ENCODE measurements at regions not wholly inside any gene's neighbourhood (a gene's known extent, or its start where the extent isn't known, plus 50 kb on each side); places are given as distances from the start of the nearest gene placed in this dataset.
"Not testable (repeated sequence)": the region's sequence is repeated elsewhere in the genome, so short reads cannot be mapped to it uniquely, and the experiment has no call there.

DNA sequence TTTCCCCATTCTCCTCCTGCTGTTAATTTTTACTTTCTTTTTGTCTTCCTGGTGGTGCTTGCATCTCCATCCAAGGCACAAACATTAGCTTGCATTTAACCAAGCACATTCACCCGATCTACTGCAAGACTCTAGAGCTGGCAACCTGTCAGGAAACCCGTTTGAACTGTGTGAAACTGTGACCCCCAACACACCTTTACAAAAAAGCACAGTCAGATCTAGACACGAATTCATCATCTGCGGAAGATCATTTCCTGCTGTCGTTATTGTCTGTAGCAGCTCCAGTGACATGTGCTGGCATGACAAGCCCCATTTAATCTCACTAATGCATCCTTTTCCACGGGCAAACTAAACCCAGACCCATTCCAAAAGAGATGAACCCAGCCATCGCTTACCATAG lies 340.5 kb downstream of the VRK1 start:
- no peak for DNase-seq

- no peak for DNase-seq
These were observed 341.6 kb downstream of the VRK1 start for GRCh38 chr14:97138801-97139200.

GRCh38 chr14:97143011-97143410 lies 345.8 kb downstream of the VRK1 start:
- DNase-seq: no peak

DNA sequence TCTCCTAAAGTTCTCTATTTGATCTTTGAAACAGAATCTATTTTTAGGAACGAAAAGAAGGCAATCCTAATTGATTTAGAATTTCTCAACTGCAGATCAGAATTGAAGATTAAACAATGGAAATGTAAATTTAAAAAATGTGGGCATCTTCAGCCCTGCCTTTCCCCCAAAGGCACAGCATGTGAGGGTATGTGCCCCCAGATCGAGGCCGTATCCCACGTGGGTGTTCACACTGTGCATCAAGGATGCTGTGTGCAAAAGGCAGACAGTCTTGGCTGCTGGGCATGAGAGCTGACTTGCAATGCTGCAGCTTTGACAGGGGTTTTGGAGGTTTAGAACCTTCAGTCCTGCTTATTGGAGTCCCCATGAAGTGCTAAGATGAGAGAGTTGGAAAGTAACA lies 346.3 kb downstream of the VRK1 start:
- DNase-seq: peak in 16 of 56 donors; percentile 4 to 66 (median 28)

DNA sequence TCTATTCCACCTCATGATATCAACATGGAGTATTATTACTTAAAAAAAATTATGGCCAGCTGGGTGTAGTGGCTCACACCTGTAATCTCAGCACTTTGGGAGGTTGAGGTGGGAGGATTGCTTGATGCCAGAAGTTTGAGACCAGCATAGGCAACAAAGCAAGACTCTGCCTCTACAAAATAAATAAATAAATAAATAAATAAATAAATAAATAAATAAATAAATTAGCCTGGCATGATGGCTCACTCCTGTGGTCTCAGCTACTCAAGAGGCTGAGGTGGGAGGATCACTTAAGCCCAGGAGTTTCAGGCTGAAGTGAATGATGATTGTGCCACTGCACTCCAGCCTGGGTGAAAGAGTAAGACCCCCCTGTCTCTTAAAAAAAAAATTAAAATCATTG lies 350.8 kb downstream of the VRK1 start:
- not testable (repeated sequence) for DNase-seq

- no peak for DNase-seq
These were observed 352.6 kb downstream of the VRK1 start for GRCh38 chr14:97149775-97150174.

- DNase-seq: no peak
These were observed 356.3 kb downstream of the VRK1 start for GRCh38 chr14:97153527-97153926.

GRCh38 chr14:97155320-97155719 lies 358.1 kb downstream of the VRK1 start:
- DNase-seq: no peak

- no peak for DNase-seq
These were observed 358.6 kb downstream of the VRK1 start for GRCh38 chr14:97155814-97156213.

- no peak for DNase-seq
These were observed 359.5 kb downstream of the VRK1 start for GRCh38 chr14:97156705-97157104.

- DNase-seq: no peak
These were observed 360.9 kb downstream of the VRK1 start for GRCh38 chr14:97158102-97158501.

DNA sequence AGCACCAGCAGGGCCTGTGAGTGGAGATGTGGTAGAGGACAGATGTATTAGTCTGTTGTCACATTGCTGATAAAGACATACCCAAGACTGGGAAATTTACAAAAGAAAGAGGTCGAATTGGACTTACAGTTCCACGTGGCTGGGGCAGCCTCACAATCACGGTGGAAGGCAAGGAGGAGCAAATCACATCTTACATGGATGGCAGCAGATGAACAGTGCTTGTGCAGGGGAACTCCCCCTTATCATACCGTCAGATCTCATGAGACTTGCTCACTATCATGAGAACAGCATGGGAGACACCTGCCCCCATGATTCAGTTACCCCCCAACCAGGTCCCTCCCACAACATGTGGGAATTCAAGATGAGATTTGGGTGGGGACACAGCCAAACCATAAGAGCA lies 361.9 kb downstream of the VRK1 start:
- DNase-seq: no peak

- no peak for DNase-seq
These were observed 365.4 kb downstream of the VRK1 start for GRCh38 chr14:97162621-97163020.

DNA sequence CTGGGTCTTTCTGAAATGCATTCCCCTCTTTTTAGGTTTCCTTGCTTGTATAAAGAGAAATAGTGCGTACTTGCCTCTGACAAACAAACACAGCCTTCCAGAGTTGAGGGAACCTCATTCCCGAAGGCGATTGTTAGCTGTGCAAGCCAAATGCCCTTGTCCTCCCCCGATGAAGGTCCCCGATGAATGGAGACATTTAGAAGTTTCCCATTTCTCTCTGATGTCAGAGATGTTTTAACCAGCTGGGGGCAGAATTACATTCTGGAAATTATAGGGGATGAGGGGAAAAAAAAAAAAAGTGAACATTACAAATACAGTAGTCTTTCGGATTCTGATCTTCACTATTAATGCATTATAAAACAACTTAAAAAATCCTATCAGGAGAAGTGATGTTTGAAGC lies 366.8 kb downstream of the VRK1 start:
- DNase-seq: no peak

DNA sequence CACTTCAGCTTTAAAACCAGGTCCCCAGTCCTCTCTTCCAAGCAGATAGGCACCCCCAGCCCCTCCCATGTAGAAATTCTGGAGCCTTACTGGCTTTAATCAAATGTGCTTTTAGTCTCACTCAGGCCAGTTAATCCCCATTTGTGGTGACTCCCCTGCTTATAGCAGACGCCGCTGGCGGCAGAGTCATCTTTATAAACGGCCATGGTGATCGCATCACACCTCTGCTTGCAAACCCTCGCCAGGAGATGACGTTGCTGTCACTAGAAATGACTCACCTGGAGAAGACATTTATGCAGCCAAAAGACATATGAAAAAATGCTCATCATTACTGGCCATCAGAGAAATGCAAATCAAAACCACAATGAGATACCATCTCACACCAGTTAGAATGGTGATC lies 369.3 kb downstream of the VRK1 start:
- peak in 1 of 56 donors; percentile 6 for DNase-seq

- not testable (repeated sequence) for DNase-seq
These were observed 370.4 kb downstream of the VRK1 start for GRCh38 chr14:97167577-97167976.

GRCh38 chr14:97172644-97173043 lies 375.5 kb downstream of the VRK1 start:
- DNase-seq: no peak

DNA sequence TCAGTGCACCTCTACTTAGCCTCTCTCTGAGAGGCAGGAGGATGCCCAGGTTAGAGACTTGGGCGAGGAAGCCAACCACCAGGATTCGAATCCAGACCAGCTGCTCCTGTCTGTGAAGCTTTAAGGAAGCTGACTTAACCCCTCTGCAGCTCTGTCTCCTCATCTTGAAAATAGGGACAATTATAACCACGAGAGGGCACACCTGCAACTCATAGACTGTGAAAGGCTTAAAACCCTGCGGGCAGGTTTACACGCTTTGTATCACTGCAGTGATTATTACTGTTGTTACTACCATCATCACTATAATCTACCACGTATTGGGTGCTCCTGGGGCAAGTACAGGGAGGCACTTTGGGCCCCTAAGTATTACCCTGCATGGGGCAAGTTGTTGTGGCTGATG lies 379.8 kb downstream of the VRK1 start:
- peak in 3 of 56 donors; percentile 12 to 47 (median 15) for DNase-seq

GRCh38 chr14:97177635-97178034 lies 380.5 kb downstream of the VRK1 start:
- no peak for DNase-seq

- DNase-seq: no peak
These were observed 381.6 kb downstream of the VRK1 start for GRCh38 chr14:97178781-97179180.

DNA sequence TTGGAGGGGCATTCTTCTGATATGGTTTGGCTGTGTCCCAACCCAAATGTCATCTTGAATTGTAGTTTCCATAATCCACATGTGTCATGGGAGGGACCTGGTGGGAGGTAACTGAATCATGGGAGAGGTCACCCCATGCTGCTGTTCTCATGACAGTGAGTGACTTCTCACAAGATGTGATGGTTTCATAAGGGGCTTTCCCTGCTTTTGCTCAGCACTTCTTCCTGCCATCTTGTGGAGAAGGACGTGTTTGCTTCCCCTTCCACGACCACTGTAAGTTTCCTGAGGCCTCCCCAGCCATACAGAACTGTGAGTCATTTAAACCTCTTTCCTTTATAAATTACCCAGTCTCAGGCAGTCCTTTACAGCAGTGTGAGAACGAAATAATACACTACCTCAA lies 382.4 kb downstream of the VRK1 start:
- DNase-seq: no peak

- peak in 33 of 56 donors; percentile 12 to 80 (median 42) for DNase-seq
These were observed 383.4 kb downstream of the VRK1 start for GRCh38 chr14:97180304-97181200.

DNA sequence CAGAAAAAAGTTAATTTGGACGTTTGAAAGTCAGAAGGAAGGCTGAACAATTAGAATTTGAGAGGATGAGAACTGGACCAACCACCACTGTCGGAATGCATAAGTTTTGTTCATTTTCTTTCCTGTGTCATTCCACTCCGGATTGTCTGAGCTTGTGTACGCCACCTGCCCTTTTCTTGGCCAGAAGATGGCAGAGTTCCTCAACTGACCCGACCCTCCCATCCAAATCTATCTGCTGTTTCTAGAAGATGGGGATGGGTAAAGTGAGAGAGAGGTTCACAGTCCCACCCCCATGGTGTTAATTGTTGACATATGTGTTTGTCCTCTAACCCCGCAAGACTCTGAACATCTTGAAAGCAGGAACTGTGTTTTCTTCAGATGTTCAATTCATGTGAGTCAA lies 388.0 kb downstream of the VRK1 start:
- DNase-seq: no peak

All from nucleus accumbens (tissue), 56 donors.